GM21619 (cell line): ENCODE measurements at regions not wholly inside any gene's neighbourhood (a gene's known extent, or its start where the extent isn't known, plus 50 kb on each side); places are given as distances from the start of the nearest gene placed in this dataset.
"Not testable (repeated sequence)": the region's sequence is repeated elsewhere in the genome, so short reads cannot be mapped to it uniquely, and the experiment has no call there.

Experiments
- ATAC-seq: cut with Tn5 transposase; IDR thresholded peaks from one replicate; pipeline ENCODE4 v1.9.1; 2021; ENCODE audit not compliant: unreplicated experiment

- not testable (repeated sequence) for ATAC-seq
Measured at GRCh38 chr16:64260631-64261401, 861.0 kb downstream of the CDH11 start.

GRCh38 chr16:64254443-64255367, 867.2 kb downstream of the CDH11 start:
- ATAC-seq, result no peak

- ATAC-seq, result no peak
Measured at GRCh38 chr16:64253525-64253924, 868.3 kb downstream of the CDH11 start.

- no peak for ATAC-seq
Measured at GRCh38 chr16:64253096-64253495, 868.8 kb downstream of the CDH11 start.

DNA sequence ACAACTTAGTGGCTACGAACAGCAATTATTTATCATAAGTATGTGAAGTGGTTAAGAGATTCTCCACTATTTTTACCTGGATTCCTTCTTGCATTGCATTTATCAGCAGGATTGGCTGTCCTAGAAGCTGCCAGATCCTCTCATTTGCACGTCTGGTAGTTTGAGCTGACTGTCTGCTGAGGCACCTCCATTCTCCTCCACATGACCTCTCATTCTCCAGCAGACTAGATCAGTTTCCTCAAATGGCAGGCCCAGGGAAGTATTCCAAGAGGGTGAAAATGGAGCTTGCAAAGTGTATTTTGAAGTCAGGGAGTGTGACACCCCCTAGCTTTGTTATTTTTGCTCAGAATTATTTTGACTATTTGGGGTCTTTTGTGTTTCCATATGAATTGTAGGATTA, 870.1 kb downstream of the CDH11 start:
- ATAC-seq, result no peak

- ATAC-seq, result no peak
Measured at GRCh38 chr16:64250866-64251265, 871.0 kb downstream of the CDH11 start.

GRCh38 chr16:64242492-64242891, 879.4 kb downstream of the CDH11 start:
- ATAC-seq, result no peak

DNA sequence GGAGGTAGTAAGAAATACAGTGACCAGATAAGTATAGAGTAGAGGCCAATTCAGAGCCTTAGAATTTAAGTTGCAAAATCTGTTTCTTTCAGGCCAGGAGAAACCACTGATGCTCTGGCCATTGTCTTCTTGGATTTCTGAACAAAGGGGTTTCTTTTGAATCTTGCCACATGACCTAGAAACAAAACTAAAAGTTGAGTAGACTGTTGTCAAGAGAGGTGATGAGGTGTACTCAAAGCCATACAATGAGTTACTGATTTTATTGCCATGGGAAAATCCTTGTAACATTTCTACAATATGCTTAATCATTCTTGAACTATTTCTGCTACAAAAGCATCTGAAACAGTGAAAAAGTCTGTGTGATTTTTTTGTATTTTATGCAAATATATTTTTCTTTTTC, 881.3 kb downstream of the CDH11 start:
- no peak for ATAC-seq

GRCh38 chr16:64238571-64238970, 883.3 kb downstream of the CDH11 start:
- ATAC-seq, result no peak

- no peak for ATAC-seq
Measured at GRCh38 chr16:64236316-64236715, 885.5 kb downstream of the CDH11 start.

- no peak for ATAC-seq
Measured at GRCh38 chr16:64234200-64234599, 887.7 kb downstream of the CDH11 start.

GRCh38 chr16:64225696-64226095, 896.2 kb downstream of the CDH11 start:
- no peak for ATAC-seq

DNA sequence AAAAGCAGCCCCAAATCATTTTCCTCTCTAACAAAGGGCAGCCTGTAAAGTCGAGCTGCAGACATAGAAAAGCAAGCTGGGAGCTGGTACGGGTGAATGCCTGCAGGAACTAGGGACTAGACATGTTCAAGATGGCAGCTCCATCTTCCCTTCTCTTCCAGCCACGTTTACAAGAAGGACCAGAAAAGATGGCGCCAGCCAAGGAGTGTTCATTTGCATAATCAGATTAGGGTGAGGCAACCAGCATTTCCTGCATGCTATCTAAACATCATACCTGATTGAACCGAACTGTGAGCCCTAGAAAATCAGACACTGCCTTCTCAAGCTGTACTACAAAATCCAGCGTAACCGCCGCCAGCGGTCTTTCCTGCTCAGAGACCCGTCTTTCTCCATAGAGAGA, 896.8 kb downstream of the CDH11 start:
- ATAC-seq, result no peak

DNA sequence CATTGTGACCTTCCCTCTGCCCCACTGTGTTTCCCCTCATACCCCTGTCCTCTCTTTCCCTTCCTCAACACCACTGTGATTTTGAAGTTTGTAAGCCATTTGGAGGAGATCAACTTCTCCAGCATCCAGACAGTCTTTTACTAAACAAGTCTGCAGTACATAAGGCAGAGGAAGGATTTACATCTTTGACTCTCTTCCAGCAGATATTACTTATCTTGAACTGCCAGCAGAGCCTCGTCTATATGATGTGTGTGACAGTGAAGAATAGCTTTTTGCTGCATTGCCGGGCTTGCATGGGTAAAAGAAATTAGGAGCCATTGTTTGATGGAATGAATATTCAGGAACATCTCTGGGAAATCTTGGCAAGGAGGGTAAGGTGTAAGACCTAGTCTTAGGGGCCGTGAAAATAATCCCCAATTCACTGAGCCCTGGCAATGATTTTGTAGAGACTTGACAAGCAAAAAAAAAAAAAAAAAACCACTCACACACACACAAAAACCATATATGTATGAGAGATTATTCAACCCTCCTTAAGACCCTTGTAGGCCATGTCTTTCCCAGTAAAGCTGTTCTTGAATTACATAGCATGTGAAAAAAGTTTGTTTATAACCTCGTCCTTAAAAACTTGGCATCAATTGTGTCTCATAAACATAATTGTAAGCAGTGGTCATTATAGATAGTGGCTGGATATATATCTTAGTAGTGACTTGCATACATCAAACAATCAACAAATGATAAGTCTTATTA, 903.9 kb downstream of the CDH11 start:
- ATAC-seq, result no peak

DNA sequence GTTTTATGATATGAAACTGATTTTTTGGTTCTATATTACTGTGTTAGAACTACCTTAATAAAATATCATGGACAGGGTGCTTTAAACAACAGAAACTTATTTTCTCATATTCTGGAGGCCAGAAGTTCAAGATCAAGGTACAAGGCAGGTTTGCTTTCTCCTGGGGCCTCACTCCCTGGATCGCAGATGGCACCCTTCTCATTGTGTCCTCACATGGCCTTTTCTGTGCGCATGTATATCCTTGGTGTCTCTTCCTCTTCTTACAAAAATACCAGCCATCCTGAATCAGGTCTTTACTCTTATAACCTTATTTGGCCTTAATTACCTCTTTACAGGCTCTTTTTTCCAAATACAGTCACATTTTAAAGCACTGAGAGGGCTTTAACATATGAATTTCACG, 906.1 kb downstream of the CDH11 start:
- ATAC-seq, result no peak

DNA sequence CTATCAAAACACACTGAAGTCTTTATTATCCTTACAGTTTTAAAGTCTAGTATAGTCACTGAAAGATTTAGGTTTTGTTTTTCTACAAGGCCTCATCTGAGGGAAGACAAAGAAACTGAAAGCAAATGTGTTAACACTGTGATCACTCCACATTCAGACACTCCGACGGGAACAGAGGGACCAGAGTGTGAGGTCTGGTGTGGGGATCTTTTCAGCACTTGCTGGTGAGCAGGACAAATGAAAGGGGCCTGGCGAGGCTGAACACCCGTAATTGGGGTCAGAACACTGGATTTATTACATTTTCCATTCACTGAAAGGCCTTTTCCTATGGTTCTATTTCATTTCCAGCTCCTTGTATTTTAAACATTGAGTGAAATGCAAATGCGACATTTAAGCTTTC, 910.5 kb downstream of the CDH11 start:
- ATAC-seq, result no peak

- no peak for ATAC-seq
Measured at GRCh38 chr16:64206862-64207261, 915.0 kb downstream of the CDH11 start.

DNA sequence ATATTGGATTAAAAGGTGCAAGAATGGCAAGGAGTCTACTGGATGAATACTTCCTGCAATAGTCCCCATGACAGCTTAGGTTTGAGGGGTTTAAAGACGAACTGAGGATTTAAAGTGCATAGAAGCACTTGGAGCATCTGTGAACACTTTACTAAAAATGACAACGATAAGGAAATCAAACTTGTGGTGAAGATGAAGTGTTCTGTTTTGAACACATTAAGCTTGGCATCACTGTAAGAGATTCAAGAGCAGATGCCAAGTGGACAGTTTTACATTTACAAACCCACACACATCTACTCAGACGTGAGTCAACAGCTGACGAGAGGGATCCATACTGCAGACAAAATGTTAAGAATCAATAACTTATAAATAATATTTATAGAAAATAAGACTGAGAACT, 918.7 kb downstream of the CDH11 start:
- no peak for ATAC-seq

- no peak for ATAC-seq
Measured at GRCh38 chr16:64202571-64202970, 919.3 kb downstream of the CDH11 start.

GRCh38 chr16:64196444-64196843, 925.4 kb downstream of the CDH11 start:
- ATAC-seq, result no peak

GRCh38 chr16:64185954-64186353, 935.9 kb downstream of the CDH11 start:
- ATAC-seq, result no peak
